ENCODE measurements at regions not wholly inside any gene's neighbourhood (a gene's known extent, or its start where the extent isn't known, plus 50 kb on each side); places are given as distances from the start of the nearest gene placed in this dataset.
"Not testable (repeated sequence)": the region's sequence is repeated elsewhere in the genome, so short reads cannot be mapped to it uniquely, and the experiment has no call there.

GRCh38 chr7:83306502-83306901 is 143.8 kb upstream of the PCLO start:
- DNase-seq, result no peak

GRCh38 chr7:83305027-83305426 is 142.3 kb upstream of the PCLO start:
- intact Hi-C loops (cut with DNase I), result no loop called here
- DNase-seq, result no peak

More at GRCh38 chr7:83306502-83306901, 143.8 kb upstream of the PCLO start:
- intact Hi-C loops (cut with DNase I), result no loop called here

DNA sequence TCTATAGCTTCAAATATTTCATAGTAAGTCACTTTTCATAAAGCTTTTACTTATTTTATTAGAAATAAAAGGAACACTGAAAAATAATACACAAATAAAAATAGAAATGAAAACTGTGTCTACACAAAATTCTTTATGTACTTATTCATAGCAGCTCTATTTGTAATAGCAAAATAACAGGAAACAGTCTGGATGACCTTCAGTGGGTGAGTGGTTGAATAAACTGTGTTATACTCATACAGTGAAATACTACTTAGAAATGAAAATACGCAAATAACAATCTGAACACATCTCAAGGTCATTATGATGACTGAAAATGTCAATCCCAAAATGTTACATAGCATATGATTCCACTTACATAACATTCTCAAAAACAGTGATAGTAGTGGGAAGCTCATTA is 138.7 kb upstream of the PCLO start:
- intact Hi-C loops (cut with DNase I), result no loop called here

DNA sequence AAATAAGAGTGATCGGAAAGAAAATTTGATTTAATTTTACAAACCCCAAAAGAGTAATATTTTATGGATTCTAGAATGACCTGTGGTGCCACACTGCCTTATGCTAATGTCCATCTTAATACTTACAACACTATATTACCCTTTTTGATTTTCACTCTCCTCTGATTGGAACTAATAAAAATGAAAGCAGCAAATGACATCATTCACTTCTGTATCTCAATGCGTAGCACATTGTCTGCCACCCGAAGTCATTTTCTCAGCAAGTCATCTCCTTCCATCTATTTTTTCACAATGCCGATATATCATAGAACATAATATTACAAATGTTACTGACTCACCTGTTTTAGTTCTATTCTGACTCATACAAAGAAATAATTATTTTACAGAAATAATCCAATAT is 127.5 kb upstream of the PCLO start:
- DNase-seq, result no peak
- intact Hi-C loops (cut with DNase I), result no loop called here

More for the DNA sequence above, 138.7 kb upstream of the PCLO start:
- DNase-seq, result no peak

GRCh38 chr7:83289419-83289993 is 126.8 kb upstream of the PCLO start:
- no peak for DNase-seq
- intact Hi-C loops (cut with DNase I), result no loop called here

DNA sequence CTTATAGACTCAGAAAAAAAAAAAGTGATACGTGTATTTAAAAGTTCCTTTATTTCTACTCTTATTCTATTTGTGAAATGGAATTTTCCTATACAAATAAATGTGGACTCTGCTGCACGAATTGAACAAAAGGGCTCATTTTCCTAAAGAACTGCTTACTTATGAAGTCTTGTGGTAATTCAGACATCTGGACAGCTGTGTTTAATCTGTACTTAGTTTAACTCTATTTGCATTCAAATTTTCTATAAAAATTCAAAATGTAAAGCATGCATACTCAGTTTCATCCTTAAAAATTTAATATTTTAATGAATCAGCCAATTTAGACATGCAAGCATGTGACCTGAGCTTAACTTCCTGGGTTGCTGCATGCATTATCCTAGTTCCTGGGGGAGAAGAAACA is 118.0 kb upstream of the PCLO start:
- DNase-seq, result no peak
- intact Hi-C loops (cut with DNase I), result no loop called here

GRCh38 chr7:83276250-83276649 is 113.6 kb upstream of the PCLO start:
- intact Hi-C loops (cut with DNase I), result no loop called here
- DNase-seq, result no peak

DNA sequence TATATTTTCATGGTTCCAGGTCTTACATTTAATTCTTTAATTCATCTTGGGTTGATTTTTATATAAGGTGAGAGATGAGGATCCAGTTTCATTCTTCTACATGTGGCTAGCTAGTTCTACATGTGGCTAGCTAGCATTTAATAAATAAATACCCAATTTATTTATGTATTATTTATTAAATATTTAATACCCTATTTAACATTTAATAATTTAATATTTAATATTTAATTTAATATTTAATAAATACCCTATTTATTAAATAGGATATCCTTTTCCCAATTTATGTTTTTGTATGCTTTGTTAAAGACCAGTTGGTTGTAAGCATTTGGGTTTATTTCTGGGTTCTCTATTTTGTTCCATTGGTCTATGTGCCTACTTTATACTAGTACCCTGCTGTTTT is 111.0 kb upstream of the PCLO start:
- no peak for DNase-seq
- intact Hi-C loops (cut with DNase I), result no loop called here

- intact Hi-C loops (cut with DNase I), result no loop called here
- no peak for DNase-seq
These were observed 108.8 kb upstream of the PCLO start for GRCh38 chr7:83271212-83272099.

- intact Hi-C loops (cut with DNase I), result no loop called here
- DNase-seq, result no peak
These were observed 107.7 kb upstream of the PCLO start for GRCh38 chr7:83270407-83270806.

- DNase-seq, result no peak
- intact Hi-C loops (cut with DNase I), result no loop called here
These were observed 104.5 kb upstream of the PCLO start for GRCh38 chr7:83267141-83267631.

DNA sequence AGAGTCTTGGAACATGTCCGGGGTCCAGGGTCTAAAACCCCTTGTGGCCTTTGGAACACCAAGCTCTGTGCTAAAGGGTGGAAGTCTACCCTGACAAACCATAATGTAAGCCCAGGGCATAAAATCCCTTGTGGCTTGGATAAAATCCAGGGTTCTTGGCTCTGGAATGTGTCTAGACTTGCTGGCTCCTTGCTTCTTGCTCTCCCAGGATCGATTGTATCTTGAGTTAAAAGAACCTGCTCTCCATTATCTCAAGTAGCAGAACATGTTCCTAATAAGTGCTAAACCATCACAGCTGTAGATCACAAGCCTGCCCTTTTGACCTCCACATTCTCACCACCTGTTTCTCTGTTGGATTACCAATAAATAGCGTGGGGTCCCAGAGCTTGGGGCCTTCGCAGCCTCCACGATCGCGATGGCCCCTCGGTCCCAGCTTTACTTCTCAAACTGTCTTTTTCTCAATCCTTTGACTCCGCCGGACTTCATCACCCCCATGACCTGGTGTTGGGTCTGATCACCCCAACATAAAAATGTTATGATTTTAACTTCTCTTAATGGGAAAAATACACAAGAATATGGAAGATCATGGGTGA is 100.9 kb upstream of the PCLO start:
- peak in 1 of 10 donors; percentile 33 for DNase-seq
- intact Hi-C loops (cut with DNase I), result not testable (repeated sequence)

- intact Hi-C loops (cut with DNase I), result no loop called here
- DNase-seq, result no peak
These were observed 96.4 kb upstream of the PCLO start for GRCh38 chr7:83259064-83259463.

GRCh38 chr7:83248000-83248399 is 85.3 kb upstream of the PCLO start:
- no peak for DNase-seq
- intact Hi-C loops (cut with DNase I), result no loop called here

DNA sequence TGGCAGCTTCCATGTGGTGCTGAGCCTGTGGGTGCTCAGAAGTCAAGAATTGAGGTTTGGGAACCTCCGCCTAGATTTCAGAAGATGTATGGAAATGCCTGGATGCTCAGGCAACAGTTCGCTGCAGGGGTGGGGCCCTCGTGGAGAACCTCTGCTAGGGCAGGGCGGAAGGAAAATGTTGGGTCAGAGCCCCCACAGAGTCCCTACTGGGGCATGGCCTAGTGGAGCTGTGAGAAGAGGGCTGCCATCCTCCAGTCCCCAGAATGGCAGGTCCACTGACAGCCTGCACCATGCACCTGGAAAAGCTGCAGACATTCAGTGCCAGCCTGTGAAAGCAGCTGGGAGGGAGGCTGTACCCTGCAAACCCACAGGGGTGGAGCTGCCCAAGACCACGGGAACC is 56.5 kb upstream of the PCLO start:
- intact Hi-C loops (cut with DNase I), result not testable (repeated sequence)
- DNase-seq, result peak in 3 of 10 donors; percentile 49 to 67 (median 52)

GRCh38 chr7:83212883-83213282 is 50.2 kb upstream of the PCLO start:
- DNase-seq, result no peak
- intact Hi-C loops (cut with DNase I), result no loop called here

Measured in posterior cingulate gyrus (tissue), 11 donors.